OCI-M2 (cell line): ENCODE measurements at regions not wholly inside any gene's neighbourhood (a gene's known extent, or its start where the extent isn't known, plus 50 kb on each side); places are given as distances from the start of the nearest gene placed in this dataset.

Experiments
- DNase-seq: peaks from one replicate; lab custom pipeline; 2025; ENCODE audit not compliant: unreplicated experiment; lab: John Stamatoyannopoulos, UW

GRCh38 chr6:144715344-144715743, 430.2 kb downstream of the UTRN start:
- no peak for DNase-seq

- DNase-seq: no peak
Observed at GRCh38 chr6:144718431-144718830, 433.3 kb downstream of the UTRN start.

- DNase-seq: no peak
Observed at GRCh38 chr6:144721232-144721631, 436.1 kb downstream of the UTRN start.

GRCh38 chr6:144722154-144722737, 437.1 kb downstream of the UTRN start:
- DNase-seq: no peak

GRCh38 chr6:144722925-144723324, 437.8 kb downstream of the UTRN start:
- no peak for DNase-seq

- DNase-seq: no peak
Observed at GRCh38 chr6:144723431-144723830, 438.3 kb downstream of the UTRN start.

GRCh38 chr6:144724818-144725217, 439.7 kb downstream of the UTRN start:
- no peak for DNase-seq

GRCh38 chr6:144725736-144726522, 440.8 kb downstream of the UTRN start:
- no peak for DNase-seq

- DNase-seq: no peak
Observed at GRCh38 chr6:144728804-144729203, 443.7 kb downstream of the UTRN start.

- DNase-seq: no peak
Observed at GRCh38 chr6:144729502-144729901, 444.4 kb downstream of the UTRN start.

GRCh38 chr6:144730088-144730645, 445.0 kb downstream of the UTRN start:
- no peak for DNase-seq

GRCh38 chr6:144731229-144731628, 446.1 kb downstream of the UTRN start:
- DNase-seq: no peak

GRCh38 chr6:144736763-144737162, 451.6 kb downstream of the UTRN start:
- DNase-seq: no peak

GRCh38 chr6:144737998-144738397, 452.9 kb downstream of the UTRN start:
- DNase-seq: no peak

GRCh38 chr6:144739873-144740272, 454.7 kb downstream of the UTRN start:
- no peak for DNase-seq

GRCh38 chr6:144741659-144742058, 456.5 kb downstream of the UTRN start:
- no peak for DNase-seq

- no peak for DNase-seq
Observed at GRCh38 chr6:144742779-144743178, 457.6 kb downstream of the UTRN start.

GRCh38 chr6:144744720-144745119, 459.6 kb downstream of the UTRN start:
- DNase-seq: no peak

- no peak for DNase-seq
Observed at GRCh38 chr6:144745439-144745838, 460.3 kb downstream of the UTRN start.

- no peak for DNase-seq
Observed at GRCh38 chr6:144746902-144747469, 461.9 kb downstream of the UTRN start.

- DNase-seq: no peak
Observed at GRCh38 chr6:144749263-144749662, 464.1 kb downstream of the UTRN start.
